Breast epithelium (tissue), 3 donors: ENCODE measurements at regions not wholly inside any gene's neighbourhood (a gene's known extent, or its start where the extent isn't known, plus 50 kb on each side); places are given as distances from the start of the nearest gene placed in this dataset.

Experiments used
- POLR2A ChIP-seq: fragments of 450-650 bp; IDR thresholded peaks from one replicate; pipeline ENCODE4 v1.6.1; 2016; ENCODE audit warnings: antibody characterized with exemption, mild to moderate bottlenecking, moderate library complexity
- POLR2AphosphoS5 ChIP-seq, 3 donors: sonication (generic); formaldehyde crosslinking; IDR thresholded peaks; one replicate each; pipeline ENCODE4 v1.6.1; 2017; ENCODE audit warnings: antibody characterized with exemption in 3 of 3
- TF ChIP-seq, protein P1 (sequence below), 3 donors: fragments of 450-650 bp; IDR thresholded peaks; one replicate each; pipeline ENCODE4 v1.5.1; 2016 to 2017; ENCODE audit warnings: antibody characterized with exemption in 3 of 3, mild to moderate bottlenecking in 3 of 3, moderate library complexity in 3 of 3

DNA sequence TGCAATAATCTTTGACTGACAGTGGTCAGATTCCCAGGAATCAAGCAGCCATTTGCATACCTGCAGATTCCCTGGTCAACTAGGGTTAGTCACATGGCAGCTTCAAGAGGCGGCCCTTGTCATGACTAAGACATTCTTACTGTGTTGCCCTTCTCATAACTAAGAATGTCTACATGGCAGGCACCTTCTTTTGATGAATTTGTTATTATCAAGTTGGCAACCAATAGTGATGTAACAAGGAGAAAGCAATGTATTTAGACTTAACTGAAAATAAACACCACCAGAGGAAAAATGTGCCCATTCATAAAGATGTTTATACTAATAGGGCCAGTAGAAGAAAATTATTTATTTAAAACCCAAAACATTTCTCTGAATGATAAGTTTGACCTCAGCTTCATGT, 215.6 kb downstream of the TLE1 start:
- TF ChIP-seq, protein P1, sequence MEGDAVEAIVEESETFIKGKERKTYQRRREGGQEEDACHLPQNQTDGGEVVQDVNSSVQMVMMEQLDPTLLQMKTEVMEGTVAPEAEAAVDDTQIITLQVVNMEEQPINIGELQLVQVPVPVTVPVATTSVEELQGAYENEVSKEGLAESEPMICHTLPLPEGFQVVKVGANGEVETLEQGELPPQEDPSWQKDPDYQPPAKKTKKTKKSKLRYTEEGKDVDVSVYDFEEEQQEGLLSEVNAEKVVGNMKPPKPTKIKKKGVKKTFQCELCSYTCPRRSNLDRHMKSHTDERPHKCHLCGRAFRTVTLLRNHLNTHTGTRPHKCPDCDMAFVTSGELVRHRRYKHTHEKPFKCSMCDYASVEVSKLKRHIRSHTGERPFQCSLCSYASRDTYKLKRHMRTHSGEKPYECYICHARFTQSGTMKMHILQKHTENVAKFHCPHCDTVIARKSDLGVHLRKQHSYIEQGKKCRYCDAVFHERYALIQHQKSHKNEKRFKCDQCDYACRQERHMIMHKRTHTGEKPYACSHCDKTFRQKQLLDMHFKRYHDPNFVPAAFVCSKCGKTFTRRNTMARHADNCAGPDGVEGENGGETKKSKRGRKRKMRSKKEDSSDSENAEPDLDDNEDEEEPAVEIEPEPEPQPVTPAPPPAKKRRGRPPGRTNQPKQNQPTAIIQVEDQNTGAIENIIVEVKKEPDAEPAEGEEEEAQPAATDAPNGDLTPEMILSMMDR (IDR thresholded peaks at IDR 0.05), result no peak
- no peak for TF ChIP-seq POLR2A
- no peak for TF ChIP-seq POLR2AphosphoS5 (IDR thresholded peaks at IDR 0.05)
